IPS DF 19.7 (cell line): ENCODE measurements at regions not wholly inside any gene's neighbourhood (a gene's known extent, or its start where the extent isn't known, plus 50 kb on each side); places are given as distances from the start of the nearest gene placed in this dataset.
"Not testable (repeated sequence)": the region's sequence is repeated elsewhere in the genome, so short reads cannot be mapped to it uniquely, and the experiment has no call there.

Experiments
- DNase-seq: peaks from one replicate; pipeline ENCODE4 v3.0.0-alpha.2; 2013; ENCODE audit warnings: low read depth, low spot score

DNA sequence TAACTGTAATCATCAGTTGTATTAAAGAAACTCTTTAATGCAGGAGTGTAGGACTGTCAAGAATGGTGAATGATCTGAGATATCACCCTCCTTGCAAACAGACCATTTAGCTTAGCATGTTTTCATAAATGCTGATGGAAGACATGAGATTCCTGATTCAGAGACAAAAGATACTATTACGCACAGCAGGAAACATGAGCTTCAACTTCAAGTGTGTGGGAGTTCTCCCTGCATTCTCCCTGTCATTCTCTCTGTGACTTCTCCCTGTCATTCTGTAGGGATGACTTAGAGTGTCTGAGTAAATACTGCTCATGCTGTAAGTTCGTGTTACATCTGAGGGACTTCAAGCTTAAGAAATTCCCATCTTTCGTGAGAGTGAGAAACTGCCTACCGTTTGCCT is 866.0 kb upstream of the PRKX start:
- DNase-seq, result no peak

DNA sequence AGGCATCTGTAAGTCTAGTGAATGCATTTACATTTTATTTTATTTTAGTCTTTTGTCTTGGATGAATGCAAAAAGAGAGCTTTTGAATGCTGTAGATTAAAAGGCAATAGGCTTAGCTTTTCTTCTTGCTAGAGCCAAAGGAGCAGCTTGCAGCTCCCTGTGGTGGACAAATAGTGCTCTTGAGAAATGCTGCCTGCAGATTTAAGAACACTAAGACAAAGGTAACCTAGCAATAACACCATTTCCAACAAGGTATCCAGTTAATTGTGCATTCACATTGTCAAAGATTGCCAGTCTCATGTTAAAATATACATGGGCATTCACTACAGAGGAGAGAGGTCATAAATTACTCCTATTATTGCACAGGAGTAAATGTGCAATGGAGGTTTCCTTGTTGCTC is 859.2 kb upstream of the PRKX start:
- no peak for DNase-seq

DNA sequence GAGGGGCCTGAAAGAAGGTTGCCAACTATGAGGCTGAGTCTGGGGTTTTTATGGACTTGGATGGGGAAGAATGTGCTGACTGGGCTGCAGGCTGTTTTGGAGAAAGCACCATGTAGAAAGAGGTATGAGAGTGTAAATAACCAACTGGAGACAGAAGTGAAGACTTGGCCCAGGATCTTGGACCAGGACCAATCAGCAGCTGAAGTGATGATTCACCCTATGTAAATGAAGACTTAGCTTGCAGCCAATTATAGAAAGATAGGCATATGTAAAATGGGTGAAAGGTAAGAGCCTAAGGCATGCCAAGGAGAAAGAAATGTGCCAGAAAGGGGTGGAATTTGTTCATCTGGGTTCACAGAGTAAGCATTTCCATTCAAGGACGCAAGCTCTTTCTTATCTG is 856.7 kb upstream of the PRKX start:
- no peak for DNase-seq

DNA sequence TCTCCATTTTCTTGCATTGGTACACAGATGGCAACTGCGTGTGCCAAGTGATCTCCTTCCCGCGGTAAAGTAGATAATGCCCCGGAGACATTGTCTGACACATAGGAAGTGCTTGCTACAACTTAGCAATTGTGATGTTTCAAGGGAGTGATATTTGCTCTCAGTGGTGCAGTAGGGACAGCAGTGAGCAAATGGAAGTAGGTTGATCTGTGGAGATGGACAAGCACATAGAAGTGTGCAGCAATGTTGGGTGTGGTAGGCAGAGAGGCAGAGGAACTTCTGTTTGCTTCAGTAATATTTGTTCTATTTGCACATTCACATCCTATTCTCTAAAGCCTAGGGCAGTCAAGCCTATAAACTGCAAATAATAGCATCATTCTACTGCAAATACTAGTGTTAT is 846.7 kb upstream of the PRKX start:
- no peak for DNase-seq

DNA sequence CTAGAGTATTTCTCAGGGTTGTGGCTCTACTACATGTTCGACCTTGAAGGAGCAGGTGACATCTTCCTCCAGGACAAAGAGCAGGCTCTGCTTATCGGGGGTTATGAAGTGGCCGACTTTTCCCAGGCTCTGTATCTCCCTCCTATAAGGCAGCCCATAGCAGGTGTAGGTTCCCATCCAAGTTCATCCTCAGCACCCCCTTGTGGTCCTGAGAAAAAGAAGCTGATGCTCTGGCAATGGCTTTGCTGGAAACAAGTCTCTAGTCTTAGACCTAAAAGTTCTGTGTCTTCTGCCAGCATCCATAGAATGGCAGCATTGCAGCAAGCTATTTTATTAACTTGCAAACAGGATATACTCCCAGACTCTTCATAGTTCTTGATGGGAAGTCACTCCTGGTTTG is 836.6 kb upstream of the PRKX start:
- DNase-seq, result peak; percentile 7

DNA sequence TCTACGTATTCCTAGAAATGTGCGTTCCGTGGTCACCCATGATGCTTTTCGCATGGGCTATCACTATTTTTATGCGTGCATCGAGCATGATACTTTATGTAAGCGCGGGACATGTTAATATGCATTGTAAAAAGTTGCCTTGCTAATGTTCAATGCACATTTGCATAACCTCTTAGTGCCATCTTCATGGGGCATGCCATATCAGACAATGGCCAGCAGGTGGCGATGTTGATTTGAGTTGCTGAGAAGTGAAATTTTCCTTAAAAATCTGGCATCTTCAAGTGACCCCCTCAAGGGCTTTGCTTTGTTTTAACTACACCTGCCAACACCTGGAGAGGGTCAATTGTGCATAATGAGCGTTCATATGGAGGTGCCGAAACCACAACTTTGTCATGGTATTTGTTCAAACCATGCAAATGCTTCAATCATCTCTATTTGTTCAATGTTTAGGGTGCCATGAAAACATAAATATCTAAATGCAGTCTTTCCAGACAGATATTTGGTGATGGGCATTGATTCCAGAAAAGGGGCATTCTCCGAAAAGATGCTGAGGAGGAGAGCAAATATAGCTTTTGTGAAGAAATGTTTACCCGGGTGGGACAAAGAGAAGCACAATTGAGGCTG is 833.9 kb upstream of the PRKX start:
- DNase-seq, result peak; percentile 7

DNA sequence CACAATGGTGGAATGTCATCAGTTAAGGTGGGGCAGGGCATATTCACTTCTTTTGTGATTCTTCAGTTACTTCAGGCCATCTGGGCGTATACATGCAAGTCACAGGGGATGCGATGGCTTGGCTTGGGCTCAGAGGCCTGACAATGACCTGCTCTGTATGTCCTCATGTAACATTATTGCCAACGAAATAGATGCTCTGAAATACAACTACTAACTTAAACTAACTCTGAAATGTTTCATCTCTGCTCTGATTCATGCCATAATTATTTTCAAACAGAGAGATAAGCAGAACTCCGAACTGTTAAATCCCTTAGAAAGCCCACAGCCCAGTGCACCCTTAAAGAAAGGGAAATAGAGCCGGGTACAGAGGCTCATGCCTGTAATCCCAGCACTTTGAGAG is 832.7 kb upstream of the PRKX start:
- not testable (repeated sequence) for DNase-seq

DNA sequence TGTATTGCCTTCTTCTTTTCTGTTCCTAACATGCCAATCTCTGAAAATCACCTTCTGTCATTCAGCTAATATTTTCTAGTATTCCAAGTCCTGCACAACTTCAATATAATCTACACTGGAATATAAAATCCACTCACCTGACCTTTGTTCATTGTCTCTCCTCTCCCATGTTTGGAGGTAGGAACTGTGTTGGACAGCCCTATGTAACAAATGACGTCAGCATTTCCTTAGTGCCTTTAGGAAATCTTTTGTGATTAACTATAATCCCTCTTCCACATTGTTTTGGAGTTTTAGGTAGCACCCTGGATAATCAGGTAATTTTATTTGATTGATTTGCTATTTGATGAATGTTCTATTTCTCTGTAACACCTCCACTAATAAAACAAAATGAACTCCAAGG is 814.8 kb upstream of the PRKX start:
- DNase-seq, result no peak

DNA sequence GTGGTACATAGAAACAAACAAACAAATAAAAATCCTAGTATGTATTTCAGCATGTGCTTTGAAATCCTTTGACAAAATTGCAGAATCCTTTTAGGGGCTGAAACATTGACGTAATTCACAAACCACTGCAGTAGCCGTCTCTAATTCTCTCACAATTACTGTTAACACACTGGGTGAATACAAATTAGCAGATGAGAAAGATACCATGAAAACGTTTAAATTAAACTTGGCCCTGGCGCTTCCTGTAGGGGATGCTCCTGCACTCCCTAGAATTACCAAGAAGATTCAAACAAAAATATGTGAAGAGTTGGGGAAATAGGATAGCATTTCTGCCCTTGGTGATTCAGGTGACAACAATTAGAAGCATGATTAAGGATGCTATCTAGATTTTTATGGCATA is 772.5 kb upstream of the PRKX start:
- DNase-seq, result no peak

DNA sequence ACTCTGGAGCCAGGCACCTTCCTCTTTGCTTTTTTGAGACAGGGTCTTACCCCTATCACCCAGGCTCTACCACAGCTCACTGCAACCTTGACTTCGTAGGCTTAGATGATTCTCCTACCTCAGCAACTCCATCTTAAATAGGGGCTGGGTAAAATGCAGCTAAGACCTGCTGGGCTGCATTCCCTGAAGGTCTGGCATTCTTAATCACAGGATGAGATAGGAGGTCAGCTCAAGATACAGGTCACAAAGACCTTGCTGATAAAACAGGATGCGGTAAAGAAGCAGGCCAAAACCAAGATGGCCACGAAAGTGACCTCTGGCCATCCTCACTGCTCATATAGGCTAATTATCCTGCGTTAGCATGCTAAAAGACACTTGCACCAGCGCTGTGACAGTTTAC is 770.8 kb upstream of the PRKX start:
- DNase-seq, result peak; percentile 3

DNA sequence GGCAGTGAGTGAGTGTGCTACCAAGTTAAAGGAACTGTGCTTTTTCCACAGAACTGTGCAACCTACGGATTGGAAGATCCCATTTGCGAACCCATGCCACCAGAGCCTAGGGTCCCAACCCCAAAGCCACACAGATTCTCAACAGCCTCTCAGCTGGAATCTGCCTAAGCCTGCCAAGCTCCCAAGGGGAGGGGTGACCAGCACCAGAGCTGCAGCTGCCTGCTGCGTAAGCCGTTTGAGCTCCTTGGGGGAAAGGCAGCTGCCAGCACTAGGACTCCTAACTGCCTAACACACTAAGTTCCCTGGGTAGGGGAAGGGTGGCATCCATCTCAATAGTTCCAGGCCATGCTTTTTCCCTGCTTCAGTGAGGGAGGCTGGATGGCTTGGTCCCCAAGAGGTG is 738.1 kb upstream of the PRKX start:
- no peak for DNase-seq

DNA sequence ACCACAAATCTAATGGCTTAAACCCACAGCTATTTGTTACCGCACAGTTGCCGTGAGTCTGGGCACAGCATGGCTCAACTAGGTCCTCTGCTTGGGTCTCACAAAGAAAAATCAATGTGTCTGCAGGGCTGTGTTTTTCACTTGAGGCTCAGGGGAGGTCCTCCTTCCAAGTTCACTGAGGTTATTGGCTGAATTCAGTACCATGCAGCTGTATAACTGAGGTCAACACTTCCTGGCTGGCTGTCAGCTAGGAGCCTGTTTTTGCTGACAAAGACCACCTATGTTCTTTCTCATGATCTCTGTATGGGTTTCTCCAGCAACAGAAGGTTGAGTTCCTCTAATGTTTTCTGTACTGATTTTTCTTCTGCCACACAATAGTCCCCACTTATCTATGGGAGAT is 736.7 kb upstream of the PRKX start:
- DNase-seq, result no peak

DNA sequence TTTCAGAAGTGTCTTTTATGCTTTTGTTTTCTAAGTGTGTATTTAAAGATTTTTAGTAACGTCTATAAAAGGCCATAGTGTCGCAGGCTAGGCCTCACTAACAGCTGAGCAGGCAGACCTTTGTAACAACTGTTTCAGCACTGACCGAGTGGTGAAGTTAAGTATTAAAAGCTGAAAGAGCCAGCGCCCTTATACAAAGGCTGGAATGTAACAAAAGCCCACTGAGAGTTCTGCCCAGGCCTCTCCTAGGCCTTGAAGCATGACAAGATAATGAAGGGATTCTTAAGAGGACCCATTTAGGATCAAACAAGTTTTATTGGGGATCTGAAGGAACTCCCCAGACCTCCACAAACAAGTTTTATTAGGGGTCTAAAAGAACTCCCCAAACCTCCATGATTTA is 722.5 kb upstream of the PRKX start:
- no peak for DNase-seq

DNA sequence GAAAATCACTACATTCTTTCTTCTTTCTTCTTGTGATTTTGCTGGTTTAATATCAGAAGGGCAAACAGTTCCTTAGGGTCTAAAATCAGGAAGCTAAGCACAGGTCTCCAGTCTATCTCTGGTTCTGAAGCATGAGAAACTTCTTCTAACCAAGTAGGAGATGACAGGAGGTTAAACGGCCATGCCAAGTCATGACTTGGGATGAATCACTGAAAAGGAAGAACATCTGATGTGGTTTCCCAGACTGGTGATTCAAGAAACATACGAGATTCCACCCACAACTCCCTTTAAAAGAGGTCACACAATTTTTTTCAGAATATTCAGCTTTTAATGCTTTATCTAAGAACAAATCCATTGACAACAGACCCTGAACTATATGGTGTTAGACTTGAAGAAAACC is 684.0 kb upstream of the PRKX start:
- DNase-seq, result no peak

DNA sequence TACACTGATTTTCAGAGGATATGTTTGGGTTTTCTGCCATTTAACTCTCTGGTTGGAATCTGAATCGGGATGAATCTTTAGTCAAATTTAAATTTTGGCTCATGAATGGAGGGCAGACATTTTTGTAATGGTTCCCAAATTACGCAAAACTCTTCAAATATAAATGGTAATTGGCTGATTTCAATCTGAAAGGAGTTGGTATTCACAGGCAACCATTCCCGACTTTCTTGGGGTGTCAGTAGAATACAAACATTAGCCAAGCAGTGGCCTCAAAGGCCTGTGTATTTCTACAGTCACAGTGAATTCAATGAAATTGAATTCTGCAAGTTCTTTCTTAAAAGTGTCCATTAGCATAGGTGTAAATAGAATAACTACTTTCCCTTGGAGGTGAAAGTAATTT is 668.8 kb upstream of the PRKX start:
- DNase-seq, result peak; percentile 59

DNA sequence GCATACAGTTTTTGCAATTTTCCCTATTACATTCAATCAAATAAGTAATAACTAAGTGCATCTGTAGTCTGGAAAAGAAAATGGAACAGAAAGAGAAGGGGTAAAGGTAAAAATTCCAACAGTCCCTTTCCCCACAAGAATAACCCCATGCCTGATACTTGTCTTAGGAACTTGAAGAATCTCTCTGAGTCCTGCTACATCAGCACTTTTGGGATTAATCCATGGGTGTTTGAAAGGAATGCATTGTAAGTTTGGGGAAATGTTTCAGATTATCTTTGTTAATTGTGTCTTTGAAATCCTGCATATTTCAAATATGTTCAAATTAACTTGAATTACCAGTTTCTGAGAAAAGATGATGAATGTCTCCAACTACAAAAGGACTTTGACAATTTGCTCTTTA is 667.3 kb upstream of the PRKX start:
- no peak for DNase-seq

DNA sequence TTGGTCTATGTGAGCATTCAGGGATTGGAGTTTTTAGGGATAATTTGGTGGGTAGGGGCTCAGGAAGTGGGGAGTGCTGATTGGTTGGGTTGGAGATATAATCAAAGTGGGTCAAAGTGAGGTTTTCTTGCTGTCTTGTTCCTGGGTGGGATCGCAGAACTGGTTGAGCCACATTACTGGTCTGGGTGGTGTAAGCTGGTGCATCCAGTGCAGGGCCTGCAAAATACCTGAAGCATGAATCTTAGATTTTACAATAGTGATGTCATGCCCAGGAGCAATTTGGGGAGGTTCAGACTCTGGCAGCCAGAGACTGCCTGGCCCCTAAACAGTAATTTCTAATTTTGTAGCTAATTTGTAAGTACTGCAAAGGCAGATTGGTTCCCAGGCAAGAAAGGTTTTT is 665.6 kb upstream of the PRKX start:
- DNase-seq, result no peak

DNA sequence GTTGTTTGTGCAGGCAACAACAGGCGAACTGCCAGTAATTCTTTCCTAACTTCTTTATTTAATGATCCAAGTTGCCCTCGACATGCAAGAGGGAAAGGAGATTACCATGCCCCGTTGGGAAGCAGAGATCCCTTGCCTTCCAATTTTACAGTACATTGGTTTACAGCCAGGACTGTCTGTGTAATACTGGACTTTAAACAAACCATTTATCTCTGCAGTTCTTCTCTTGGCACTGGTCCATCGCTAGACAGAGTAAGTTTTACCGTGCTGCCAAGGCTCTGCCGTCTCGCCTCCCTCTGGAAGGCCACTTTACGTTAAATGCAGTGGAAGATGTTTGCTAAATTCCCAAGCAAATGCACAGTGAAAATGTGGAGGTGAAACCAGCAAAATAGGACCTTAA is 660.3 kb upstream of the PRKX start:
- DNase-seq, result no peak

DNA sequence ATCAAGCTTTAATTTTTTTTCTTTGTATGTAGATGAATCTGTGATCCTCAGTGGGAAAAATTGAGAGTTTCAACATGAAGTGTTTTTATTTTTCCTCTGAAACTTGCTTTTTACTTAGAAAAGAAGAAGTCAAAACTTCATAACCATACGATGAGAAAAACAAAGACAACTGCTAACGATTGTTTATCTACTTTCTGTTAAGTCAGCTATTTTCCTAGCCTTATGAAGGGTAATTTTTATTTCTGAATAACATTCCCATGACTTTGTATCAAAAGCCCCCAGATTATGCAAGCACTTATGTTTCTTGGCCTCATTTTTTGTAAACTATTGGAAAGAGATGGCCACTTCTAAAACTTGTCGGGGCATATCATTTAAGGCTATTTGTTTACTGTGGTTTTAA is 645.1 kb upstream of the PRKX start:
- no peak for DNase-seq

DNA sequence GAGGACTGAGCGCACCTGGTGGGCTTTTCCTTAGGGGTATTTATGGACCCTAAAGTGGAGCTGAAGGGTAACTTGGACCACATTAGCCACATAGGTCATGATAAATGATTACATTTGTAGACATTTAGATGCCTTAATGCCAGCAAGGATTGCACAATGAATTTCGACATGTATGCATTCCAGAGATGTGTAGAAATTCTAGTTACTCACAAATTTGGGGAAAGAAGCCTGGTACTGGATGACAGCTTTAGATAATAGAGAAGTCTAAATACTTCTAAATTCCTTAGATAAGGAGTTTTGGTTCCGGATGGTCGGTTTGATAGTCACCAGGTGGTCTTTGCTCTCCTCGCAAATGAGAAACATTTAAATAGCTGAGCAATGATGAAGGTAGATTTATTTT is 609.5 kb upstream of the PRKX start:
- DNase-seq, result no peak

DNA sequence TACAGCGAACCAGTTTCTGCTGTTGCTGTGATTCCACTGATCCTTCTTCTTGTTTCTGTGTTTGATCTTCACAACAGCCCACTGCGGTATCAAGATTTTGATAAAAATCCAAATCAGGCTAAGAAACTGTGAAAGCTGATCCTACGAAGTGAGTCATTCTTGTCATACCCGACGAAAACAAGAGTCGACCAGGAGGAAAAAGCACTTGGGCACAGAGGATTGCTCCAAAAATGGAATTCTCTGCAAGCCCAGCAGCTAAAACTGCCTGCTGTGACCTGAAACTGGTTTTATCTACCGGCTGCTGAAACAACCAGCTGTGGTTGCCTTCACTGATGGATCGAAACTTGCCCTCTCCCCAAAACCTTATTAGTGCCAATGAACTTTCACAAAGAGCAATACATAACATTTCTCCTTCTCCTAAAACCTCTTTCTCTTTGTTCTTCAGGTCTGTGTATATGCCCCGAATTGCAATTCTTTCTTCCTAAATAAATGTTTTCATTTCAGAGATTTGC is 607.0 kb upstream of the PRKX start:
- DNase-seq, result no peak

DNA sequence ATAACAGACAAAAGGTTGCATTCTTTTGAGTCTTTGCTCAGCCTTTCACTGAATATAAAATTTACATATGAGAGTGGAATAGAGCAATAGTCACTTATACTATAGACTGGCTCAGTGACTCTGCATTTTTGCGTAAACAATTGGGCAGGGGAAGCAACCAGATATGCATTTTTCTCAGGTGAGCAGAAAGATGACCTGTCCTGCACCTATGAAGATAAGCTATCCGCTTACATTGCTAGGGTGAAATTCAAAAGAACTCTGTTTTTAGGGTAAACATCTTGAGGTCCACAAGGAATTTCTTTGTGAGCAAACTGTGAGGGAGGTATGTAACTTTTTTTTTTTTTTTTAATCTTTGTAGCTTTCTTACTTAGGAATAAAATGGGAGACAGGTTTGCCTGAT is 602.4 kb upstream of the PRKX start:
- DNase-seq, result no peak

DNA sequence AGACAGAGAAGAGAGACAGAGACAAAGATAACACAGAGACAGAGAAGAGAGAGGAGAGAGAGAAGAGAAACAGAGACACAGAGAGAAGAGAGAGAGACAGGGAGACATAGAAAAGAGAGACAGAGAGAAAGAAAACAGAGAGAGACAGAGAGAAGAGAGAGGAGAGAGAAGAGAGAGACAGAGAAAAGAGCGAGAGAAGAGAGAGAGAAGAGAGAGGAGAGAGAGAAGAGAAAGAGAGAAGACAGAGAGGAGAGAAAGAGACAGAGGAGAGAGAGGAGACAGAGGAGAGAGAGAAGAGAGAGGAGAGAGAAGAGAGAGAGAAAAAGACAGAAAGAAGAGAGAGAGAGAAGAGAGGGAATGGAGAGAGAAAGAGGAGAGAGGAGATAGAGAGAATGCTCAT is 601.1 kb upstream of the PRKX start:
- DNase-seq, result no peak

DNA sequence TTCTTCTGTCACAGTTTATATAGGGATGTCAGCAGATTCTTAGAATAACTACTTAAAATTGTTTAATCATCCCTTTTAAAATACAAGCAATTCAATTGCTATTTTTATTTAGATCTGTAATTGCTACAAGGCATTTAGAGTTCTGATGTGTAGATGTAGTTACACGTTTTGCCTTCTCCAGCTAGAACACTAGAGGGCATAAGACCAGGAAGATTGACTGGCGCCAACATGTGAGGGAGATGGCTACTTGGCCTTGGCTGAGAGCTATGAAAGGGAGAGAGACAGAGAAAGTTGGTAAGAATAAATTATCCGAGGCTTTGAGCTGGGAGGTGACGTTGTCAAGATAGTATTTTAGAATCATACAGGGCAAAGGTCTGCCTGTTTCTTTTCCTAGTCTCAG is 563.7 kb upstream of the PRKX start:
- no peak for DNase-seq
